ENCODE measurements at regions not wholly inside any gene's neighbourhood (a gene's known extent, or its start where the extent isn't known, plus 50 kb on each side); places are given as distances from the start of the nearest gene placed in this dataset.

DNA sequence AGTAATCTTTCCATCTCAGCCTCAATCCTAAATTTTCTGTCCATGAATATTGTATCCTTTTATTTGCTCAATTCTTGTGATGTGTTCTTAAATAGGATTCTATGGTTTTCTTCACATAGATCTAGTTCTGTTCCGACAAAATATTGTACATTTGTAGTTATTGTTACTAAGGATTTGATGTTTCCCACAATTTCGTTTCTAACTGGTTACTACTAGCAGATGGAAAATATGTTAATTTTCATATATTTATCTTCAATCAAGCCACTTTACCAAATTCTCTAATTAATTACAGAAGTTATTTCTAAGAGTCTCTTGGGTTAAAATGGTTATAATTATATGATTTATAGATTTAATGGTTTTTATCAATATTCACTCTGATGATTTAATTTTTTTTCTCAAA is 60.3 kb downstream of the SEC61B start:
- no peak for DNase-seq (ENCODE audit: low read depth)

DNA sequence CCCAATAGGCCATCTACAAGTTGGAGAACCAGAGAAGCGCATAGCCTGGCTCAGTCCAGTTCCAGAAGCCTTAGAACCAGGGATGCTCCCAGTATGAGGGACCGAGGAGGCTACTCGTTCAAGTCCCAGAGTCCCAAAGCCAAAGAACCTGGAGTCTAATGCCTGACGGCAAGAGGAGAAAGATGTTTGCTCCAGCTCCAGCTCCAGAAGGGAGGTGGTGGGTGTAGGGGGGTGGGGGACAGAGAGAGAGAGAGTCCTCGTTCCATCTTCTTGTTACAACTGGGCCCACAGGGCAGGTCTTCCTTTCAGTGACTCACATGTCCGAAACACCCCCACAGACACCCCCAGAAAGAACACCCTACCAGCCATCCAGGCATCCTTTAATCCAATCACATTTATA is 63.9 kb downstream of the SEC61B start:
- no peak for DNase-seq (ENCODE audit: low read depth)

DNA sequence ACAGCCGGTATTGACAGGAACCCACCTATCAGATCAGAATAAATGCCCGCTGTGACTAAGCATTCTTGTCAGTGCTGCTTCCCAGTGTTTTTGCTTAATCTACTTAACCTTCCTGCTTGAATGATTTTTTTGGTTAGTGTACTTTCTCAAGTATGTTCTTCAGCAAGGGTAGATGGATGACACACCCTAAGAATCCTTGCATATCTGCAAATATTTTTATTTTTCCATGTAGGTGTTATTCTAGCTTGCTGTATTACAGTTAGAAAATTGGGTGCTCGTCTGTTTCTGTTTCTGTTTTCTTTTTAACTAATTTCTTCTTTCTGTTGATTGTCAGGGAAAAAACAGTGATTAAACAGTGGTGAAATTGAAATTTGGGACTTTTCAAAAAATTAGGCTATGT is 64.5 kb downstream of the SEC61B start:
- no peak for DNase-seq (ENCODE audit: low read depth)

GRCh38 chr9:99287641-99288040 is 65.6 kb downstream of the SEC61B start:
- DNase-seq (ENCODE audit: low read depth) = no peak

- DNase-seq (ENCODE audit: low read depth) = no peak
Observed at GRCh38 chr9:99288830-99289229, 66.7 kb downstream of the SEC61B start.

DNA sequence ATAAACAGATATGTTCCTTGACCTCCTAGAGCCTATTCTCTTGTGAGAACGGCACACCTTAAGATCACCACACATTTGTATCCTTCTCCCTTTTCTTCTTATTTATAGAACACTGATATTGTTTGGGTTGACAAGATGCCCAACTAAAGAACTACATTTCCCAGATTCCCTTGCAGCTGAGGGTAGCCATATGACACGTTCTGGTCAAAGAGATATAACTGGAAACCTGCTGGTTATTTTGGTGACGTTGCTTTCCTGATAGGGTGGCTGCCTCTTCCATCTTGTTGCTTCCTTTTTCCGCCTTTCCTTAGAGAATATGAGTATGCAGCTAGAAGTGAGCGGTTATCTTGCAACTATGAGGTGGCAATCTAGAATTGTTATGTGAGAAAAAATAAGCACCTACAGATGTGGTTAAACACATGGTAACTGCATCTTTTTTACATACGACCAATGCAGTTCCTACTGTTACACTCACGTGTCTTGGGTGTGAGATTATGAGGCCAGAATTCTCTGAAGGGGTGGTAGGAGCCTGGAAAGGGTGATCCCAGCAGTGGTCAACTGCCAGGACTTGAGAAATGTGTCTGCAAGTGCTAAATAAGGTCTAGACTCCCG is 72.9 kb downstream of the SEC61B start:
- DNase-seq (ENCODE audit: low read depth) = no peak

DNA sequence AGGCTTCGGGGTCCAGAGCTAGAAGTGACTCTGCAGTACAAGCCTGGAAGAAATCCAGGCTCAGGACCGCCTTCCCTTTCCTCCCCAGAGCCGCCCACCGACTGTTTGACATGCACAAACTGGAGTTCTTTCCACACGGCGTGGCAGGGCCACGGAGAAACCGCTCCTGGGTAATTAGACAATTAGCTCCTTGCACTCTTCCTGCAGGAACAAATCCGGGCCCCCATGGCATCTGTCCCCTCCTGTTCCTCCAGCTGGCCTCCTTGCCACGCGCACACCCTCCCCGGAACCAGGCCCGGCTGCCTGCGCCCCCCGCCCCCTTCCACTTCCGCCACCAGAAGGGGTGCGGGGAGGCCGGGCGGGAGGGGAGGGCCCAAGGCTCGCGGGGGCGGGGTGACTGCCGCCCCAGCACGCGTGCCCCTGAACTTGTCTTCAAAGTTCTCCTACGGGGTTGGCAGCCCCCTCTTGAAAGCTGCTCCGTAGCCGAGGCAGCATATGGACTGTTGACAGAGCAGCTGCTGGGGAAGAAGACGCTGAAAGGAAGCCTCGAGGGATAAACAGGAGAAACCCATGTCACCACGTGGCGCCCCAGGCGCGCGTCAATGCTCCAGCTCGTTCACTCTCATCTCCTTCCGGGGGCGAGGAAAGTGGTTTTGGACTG is 74.3 kb downstream of the SEC61B start:
- DNase-seq (ENCODE audit: low read depth) = no peak

DNA sequence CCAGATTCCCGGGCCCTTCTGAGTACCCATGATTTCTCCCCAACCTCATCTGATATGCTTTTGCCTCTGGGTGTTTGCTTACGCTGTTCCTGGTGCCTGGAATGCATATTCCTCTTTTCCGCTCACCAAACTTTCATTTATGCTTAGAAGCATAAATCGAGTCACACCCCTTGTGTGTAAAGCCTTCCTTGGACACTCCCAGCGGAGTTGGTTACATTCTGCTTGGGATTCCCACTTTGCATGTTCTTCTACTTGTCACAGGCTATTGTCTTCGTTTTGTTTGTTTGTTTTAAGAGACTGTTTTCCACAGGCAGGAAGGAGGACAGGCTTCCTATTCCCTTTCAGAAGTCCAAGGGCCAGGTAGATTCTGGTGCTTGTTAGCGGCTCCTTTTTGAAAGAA is 76.5 kb downstream of the SEC61B start:
- DNase-seq (ENCODE audit: low read depth) = no peak

DNA sequence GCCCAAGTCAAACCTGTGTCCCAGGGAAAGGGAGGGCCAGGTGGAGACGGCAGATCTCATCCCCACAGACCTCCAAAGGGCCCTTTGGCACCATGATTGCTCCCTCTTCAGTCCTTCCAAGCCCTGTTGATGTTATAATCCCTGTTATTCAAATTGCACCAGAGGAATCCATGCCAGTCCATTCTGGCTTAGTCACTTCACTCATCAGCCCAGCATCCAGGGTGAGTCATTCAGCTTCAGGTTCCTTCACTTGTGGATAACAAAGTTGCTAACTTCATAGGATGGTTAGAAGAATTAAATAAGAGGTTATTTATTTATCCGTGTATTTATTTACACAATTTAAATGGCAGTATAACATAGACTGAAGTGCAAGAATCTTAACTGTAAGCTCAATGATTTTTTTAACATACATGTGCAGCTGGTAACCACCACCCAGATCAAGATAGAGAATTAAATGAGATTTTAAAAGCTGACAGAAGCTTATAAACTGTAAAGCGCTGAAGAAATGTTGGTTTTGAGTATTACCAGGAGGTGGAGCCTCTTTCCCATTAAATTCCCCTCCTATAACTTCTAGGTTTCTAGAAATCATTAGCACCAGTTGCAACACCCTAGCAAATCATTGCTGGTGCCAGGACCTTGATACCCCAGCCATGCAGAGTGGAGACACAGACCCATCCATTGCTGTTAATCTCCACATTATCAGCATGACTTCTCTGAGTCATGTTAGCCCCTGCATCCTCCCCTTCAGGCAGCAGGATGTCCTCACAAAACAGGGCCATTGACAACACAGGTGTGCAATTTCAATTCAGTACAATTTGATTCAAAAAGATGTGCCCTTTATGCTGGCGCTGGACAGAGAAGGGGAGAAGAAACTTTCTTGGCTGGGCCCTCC is 77.4 kb downstream of the SEC61B start:
- peak; percentile 20 for DNase-seq (ENCODE audit: low read depth)

DNA sequence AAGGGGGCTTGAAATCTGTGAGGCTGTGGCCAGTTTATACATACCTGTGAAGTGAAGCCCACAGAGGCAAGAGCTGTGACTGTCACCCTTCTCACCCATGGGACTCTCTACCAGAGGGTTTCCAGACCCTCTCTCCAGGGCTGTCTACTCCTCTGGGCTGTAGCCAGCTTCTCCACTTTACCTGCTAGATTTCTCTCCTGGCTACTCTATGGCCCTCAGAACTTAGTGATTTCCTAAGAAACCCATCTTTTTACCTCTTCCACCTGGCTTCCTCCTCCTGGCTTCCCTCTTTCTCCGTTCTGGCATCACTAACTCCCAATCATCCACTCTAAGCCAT is 78.0 kb downstream of the SEC61B start:
- DNase-seq (ENCODE audit: low read depth) = no peak

DNA sequence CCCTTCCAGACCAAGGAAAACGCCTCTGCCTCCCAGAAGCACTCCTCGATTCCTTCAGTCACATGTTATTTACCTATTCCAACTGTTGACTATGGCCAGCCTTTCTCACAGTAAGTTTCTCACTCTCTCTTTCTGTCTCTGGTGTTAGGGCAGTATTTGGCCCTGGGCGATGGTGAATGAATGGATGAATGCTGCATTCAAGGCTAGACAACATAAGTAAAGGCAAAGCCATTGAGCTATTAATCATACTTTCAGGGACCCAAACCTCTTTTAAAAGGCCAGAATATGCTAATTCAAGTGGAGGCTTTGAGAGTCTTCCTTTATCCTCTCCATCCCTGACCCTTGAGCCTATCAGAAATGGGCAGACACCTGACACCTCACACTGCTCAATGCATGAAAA is 78.5 kb downstream of the SEC61B start:
- DNase-seq (ENCODE audit: low read depth) = no peak

GRCh38 chr9:99303177-99303576 is 81.1 kb downstream of the SEC61B start:
- DNase-seq (ENCODE audit: low read depth) = no peak

DNA sequence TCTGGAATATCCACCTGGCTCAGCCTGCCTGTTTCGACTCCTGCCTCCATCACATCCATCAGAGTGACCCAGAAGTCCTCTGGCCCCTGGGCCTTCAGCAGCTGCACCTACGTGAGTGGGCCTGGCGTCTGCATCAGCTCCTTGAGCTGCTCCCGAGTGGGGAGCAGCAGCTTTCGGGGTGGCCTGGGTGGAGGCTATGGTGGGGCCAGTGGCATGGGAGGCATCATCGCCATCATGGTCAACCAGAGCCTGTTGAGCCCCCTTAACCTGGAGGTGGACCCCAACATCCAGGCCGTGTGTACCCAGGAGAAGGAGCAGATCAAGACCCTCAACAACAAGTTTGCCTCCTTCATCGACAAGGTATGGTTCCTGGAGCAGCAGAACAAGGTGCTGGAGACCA is 83.0 kb downstream of the SEC61B start:
- DNase-seq (ENCODE audit: low read depth) = no peak

- no peak for DNase-seq (ENCODE audit: low read depth)
Observed at GRCh38 chr9:99305820-99306811, 84.0 kb downstream of the SEC61B start.

- DNase-seq (ENCODE audit: low read depth) = no peak
Observed at GRCh38 chr9:99307851-99308250, 85.8 kb downstream of the SEC61B start.

- no peak for DNase-seq (ENCODE audit: low read depth)
Observed at GRCh38 chr9:99309141-99309939, 87.3 kb downstream of the SEC61B start.

- DNase-seq (ENCODE audit: low read depth) = no peak
Observed at GRCh38 chr9:99312736-99313135, 90.7 kb downstream of the SEC61B start.

- DNase-seq (ENCODE audit: low read depth) = no peak
Observed at GRCh38 chr9:99319048-99319447, 97.0 kb downstream of the SEC61B start.

DNA sequence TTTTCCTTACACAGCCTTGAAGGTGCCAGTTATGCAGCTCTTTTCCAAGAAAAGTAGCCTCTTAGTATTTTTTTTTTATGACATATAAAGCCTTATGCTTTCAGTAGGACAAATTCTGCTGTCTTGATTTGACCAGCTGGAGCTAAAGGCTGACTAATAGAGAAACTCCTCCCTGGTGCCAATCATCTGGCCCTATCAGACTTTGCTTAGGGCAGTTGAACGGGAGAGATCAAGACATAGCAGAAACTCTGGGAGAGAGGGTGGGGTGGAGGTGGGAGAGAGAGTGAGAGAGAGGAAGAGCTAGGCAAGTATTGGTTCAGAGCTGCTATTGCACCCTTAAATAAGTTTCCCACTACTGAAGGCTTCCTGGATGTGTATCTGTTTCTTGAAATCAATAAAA is 100.2 kb downstream of the SEC61B start:
- DNase-seq (ENCODE audit: low read depth) = no peak

DNA sequence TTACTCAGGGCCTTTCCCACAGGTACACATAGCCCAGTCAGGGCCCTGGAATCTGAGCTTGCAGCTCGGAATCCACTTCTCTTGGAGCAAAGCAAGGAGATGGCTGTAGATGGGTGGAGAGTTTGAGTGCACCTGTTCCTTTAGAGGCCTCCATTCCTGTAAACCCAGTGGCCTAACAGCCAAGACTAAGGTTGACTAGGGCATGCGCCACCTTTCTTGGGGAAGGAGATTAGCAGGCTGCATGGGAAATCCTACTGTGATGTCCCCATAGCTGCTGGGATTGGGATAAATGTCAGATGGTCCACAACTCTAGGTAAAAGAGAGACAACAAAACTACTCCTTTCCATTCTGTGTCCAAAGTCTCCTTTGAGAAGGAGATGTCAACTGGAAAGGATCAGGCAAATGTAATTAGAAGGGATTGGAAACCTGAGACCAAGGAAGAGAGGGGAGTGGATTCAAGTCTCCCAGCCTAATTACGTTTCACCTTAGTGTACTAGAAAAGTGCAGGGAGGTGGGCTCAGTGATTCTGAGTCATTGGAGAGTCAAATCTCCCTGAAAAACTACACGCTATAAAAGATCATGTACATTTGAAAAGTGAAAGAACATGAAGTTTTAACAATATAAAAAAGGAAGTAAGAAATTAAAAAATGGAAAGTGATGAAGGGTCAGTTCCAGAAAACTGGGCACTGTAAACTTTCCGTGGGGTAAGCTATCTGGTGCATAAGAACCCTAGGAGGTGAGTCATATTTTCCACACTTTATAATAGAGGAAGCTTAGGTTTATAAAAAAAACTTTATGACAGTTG is 104.2 kb downstream of the SEC61B start:
- DNase-seq (ENCODE audit: low read depth) = no peak

DNA sequence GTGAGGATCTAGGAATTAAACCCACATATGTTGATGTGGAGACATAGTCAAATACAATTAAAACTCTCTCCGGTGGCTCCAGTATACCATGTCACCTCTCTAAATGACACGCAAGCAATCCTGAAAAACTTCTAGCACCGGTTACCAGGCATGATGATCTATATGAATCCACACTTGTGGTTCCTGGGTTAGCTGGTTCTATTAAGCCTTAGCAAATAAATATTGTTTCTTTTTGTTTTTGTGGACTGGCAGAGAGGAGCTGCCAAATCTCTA is 104.8 kb downstream of the SEC61B start:
- DNase-seq (ENCODE audit: low read depth) = no peak

Data from GM04503 (cell line).